Activated CD4-positive, alpha-beta memory T cell treated with anti-CD3 and anti-CD28 coated beads for 36 hours (primary cell): ENCODE measurements at regions not wholly inside any gene's neighbourhood (a gene's known extent, or its start where the extent isn't known, plus 50 kb on each side); places are given as distances from the start of the nearest gene placed in this dataset.
"Not testable (repeated sequence)": the region's sequence is repeated elsewhere in the genome, so short reads cannot be mapped to it uniquely, and the experiment has no call there.

Experiments used
- CTCF ChIA-PET: fragments of 350-600 bp; sonication (Branson Sonifier 250); formaldehyde crosslinking; loops from one replicate; lab custom pipeline; 2021; ENCODE audit warnings: antibody characterized with exemption, inconsistent platforms; lab: Charles Lee
- POLR2A ChIA-PET: fragments of 350-600 bp; sonication (Branson Sonifier 250); formaldehyde crosslinking; loops from one replicate; lab custom pipeline; 2021; ENCODE audit warnings: antibody characterized with exemption; lab: Charles Lee
- DNase-seq: peaks from one replicate; pipeline ENCODE4 v3.0.0-alpha.2; 2020
- H3K27ac Mint-ChIP-seq: one replicate; pipeline ENCODE4 v1.8.0; 2021; ENCODE audit warnings: mixed read lengths
- H3K27me3 Mint-ChIP-seq: one replicate; pipeline ENCODE4 v1.8.0; 2021; ENCODE audit warnings: mixed read lengths
- H3K36me3 Mint-ChIP-seq: one replicate; pipeline ENCODE4 v1.8.0; 2021; ENCODE audit warnings: mixed read lengths
- H3K4me1 Mint-ChIP-seq: one replicate; pipeline ENCODE4 v1.8.0; 2021; ENCODE audit warnings: low read depth, mixed read lengths
- H3K4me3 Mint-ChIP-seq: one replicate; pipeline ENCODE4 v1.8.0; 2021; ENCODE audit warnings: mild to moderate bottlenecking, mixed read lengths
- H3K9me3 Mint-ChIP-seq: one replicate; pipeline ENCODE4 v1.8.0; 2021; ENCODE audit warnings: mixed read lengths
- intact Hi-C: fragments of 100-400 bp; cut with micrococcal nuclease; formaldehyde crosslinking; loops from one replicate; pipeline ENCODE4 v1.15.1; 2023

GRCh38 chr7:57740126-57740525, 290.1 kb downstream of the ZNF716 start:
- H3K36me3 Mint-ChIP-seq, DNase-seq, intact Hi-C loops, POLR2A ChIA-PET, H3K27ac Mint-ChIP-seq, H3K4me1 Mint-ChIP-seq, CTCF ChIA-PET, H3K27me3 Mint-ChIP-seq, H3K4me3 Mint-ChIP-seq: not testable (repeated sequence)
- H3K9me3 Mint-ChIP-seq, result peaks cover 11% of the 10 kb centered on the region

GRCh38 chr7:57769131-57769530, 319.2 kb downstream of the ZNF716 start:
- DNase-seq, result no peak
- ChIA-PET CTCF (no interaction called here), POLR2A (no interaction called here)
- H3K4me1 Mint-ChIP-seq, result no peaks in the 10 kb centered on the region
- peaks cover 2% of the 10 kb centered on the region for H3K36me3 Mint-ChIP-seq
- no peak overlapping the region for H3K4me3 Mint-ChIP-seq
- H3K9me3 Mint-ChIP-seq, result peaks cover 29% of the 10 kb centered on the region
- H3K27me3 Mint-ChIP-seq, result no peaks in the 10 kb centered on the region
- intact Hi-C loops, result no loop called here
- H3K27ac Mint-ChIP-seq, result no peak overlapping the region

GRCh38 chr7:57769958-57770357, 320.0 kb downstream of the ZNF716 start:
- H3K27ac Mint-ChIP-seq, result no peak overlapping the region
- DNase-seq, result no peak
- H3K4me1 Mint-ChIP-seq, result no peaks in the 10 kb centered on the region
- ChIA-PET POLR2A (no interaction called here), CTCF (no interaction called here)
- H3K36me3 Mint-ChIP-seq, result peaks cover 2% of the 10 kb centered on the region
- H3K4me3 Mint-ChIP-seq, result no peak overlapping the region
- no peaks in the 10 kb centered on the region for H3K27me3 Mint-ChIP-seq
- intact Hi-C loops, result no loop called here
- H3K9me3 Mint-ChIP-seq, result peaks cover 36% of the 10 kb centered on the region

GRCh38 chr7:57772126-57772924, 322.3 kb downstream of the ZNF716 start:
- no peak for DNase-seq
- Mint-ChIP-seq H3K36me3 (peaks cover 2% of the 10 kb centered on the region), H3K27ac (no peak overlapping the region), H3K4me1 (no peaks in the 10 kb centered on the region), H3K27me3 (no peaks in the 10 kb centered on the region), H3K4me3 (no peak overlapping the region), H3K9me3 (peaks cover 44% of the 10 kb centered on the region)
- ChIA-PET POLR2A (no interaction called here), CTCF (no interaction called here)
- intact Hi-C loops, result no loop called here

GRCh38 chr7:57774300-57774699, 324.3 kb downstream of the ZNF716 start:
- DNase-seq, result no peak
- H3K27me3 Mint-ChIP-seq, result no peaks in the 10 kb centered on the region
- H3K36me3 Mint-ChIP-seq, result peaks cover 2% of the 10 kb centered on the region
- H3K27ac Mint-ChIP-seq, result no peak overlapping the region
- POLR2A ChIA-PET, result no interaction called here
- H3K4me3 Mint-ChIP-seq, result no peak overlapping the region
- no peaks in the 10 kb centered on the region for H3K4me1 Mint-ChIP-seq
- CTCF ChIA-PET, result no interaction called here
- H3K9me3 Mint-ChIP-seq, result peaks cover 41% of the 10 kb centered on the region
- intact Hi-C loops, result no loop called here

GRCh38 chr7:57775396-57776088, 325.6 kb downstream of the ZNF716 start:
- no peak overlapping the region for H3K27ac Mint-ChIP-seq
- peaks cover 2% of the 10 kb centered on the region for H3K36me3 Mint-ChIP-seq
- no peak for DNase-seq
- intact Hi-C loops, result no loop called here
- no peak overlapping the region for H3K4me3 Mint-ChIP-seq
- ChIA-PET CTCF (no interaction called here), POLR2A (no interaction called here)
- H3K9me3 Mint-ChIP-seq, result peaks cover 43% of the 10 kb centered on the region
- no peaks in the 10 kb centered on the region for H3K4me1 Mint-ChIP-seq
- H3K27me3 Mint-ChIP-seq, result no peaks in the 10 kb centered on the region

GRCh38 chr7:57776136-57776856, 326.3 kb downstream of the ZNF716 start:
- H3K9me3 Mint-ChIP-seq, result peaks cover 37% of the 10 kb centered on the region
- POLR2A ChIA-PET, H3K27me3 Mint-ChIP-seq, H3K36me3 Mint-ChIP-seq, H3K4me1 Mint-ChIP-seq, H3K4me3 Mint-ChIP-seq, H3K27ac Mint-ChIP-seq, intact Hi-C loops, DNase-seq, CTCF ChIA-PET: not testable (repeated sequence)

- no peak overlapping the region for H3K27ac Mint-ChIP-seq
- no peak for DNase-seq
- H3K9me3 Mint-ChIP-seq, result peaks cover 17% of the 10 kb centered on the region
- H3K36me3 Mint-ChIP-seq, result no peaks in the 10 kb centered on the region
- H3K4me3 Mint-ChIP-seq, result no peak overlapping the region
- H3K4me1 Mint-ChIP-seq, result no peaks in the 10 kb centered on the region
- CTCF ChIA-PET, result no interaction called here
- no peaks in the 10 kb centered on the region for H3K27me3 Mint-ChIP-seq
- intact Hi-C loops, result no loop called here
- POLR2A ChIA-PET, result no interaction called here
These were observed 339.2 kb downstream of the ZNF716 start for GRCh38 chr7:57789130-57789529.

- no peak overlapping the region for H3K4me3 Mint-ChIP-seq
- ChIA-PET CTCF (no interaction called here), POLR2A (no interaction called here)
- no peak for DNase-seq
- intact Hi-C loops, result no loop called here
- no peaks in the 10 kb centered on the region for H3K4me1 Mint-ChIP-seq
- no peak overlapping the region for H3K27ac Mint-ChIP-seq
- H3K36me3 Mint-ChIP-seq, result peaks cover 2% of the 10 kb centered on the region
- H3K27me3 Mint-ChIP-seq, result no peaks in the 10 kb centered on the region
- peaks cover 30% of the 10 kb centered on the region for H3K9me3 Mint-ChIP-seq
These were observed 369.6 kb downstream of the ZNF716 start for GRCh38 chr7:57819491-57819981.

GRCh38 chr7:57820477-57820876, 370.5 kb downstream of the ZNF716 start:
- POLR2A ChIA-PET, result no interaction called here
- Mint-ChIP-seq H3K27ac (no peak overlapping the region), H3K36me3 (peaks cover 5% of the 10 kb centered on the region), H3K9me3 (peaks cover 32% of the 10 kb centered on the region), H3K4me3 (no peak overlapping the region), H3K27me3 (no peaks in the 10 kb centered on the region), H3K4me1 (no peaks in the 10 kb centered on the region)
- intact Hi-C loops, result no loop called here
- no peak for DNase-seq
- CTCF ChIA-PET, result no interaction called here

GRCh38 chr7:57821438-57822382, 371.7 kb downstream of the ZNF716 start:
- POLR2A ChIA-PET, result no interaction called here
- H3K27me3 Mint-ChIP-seq, result no peaks in the 10 kb centered on the region
- H3K4me1 Mint-ChIP-seq, result no peaks in the 10 kb centered on the region
- CTCF ChIA-PET, result no interaction called here
- intact Hi-C loops, result no loop called here
- H3K36me3 Mint-ChIP-seq, result peaks cover 5% of the 10 kb centered on the region
- DNase-seq, result no peak
- H3K9me3 Mint-ChIP-seq, result peaks cover 29% of the 10 kb centered on the region
- no peak overlapping the region for H3K4me3 Mint-ChIP-seq
- H3K27ac Mint-ChIP-seq, result no peak overlapping the region
